OCI-LY3 (cell line): ENCODE measurements at regions not wholly inside any gene's neighbourhood (a gene's known extent, or its start where the extent isn't known, plus 50 kb on each side); places are given as distances from the start of the nearest gene placed in this dataset.

ENCODE experiments used
- EZH2phosphoT487 ChIP-seq: fragments of 200-600 bp; shearing (Covaris generic); IDR thresholded peaks from 2 replicates; pipeline ENCODE4 v1.6.1; 2018; ENCODE audit warnings: antibody characterized with exemption, mixed run types, low read depth
- TF ChIP-seq, protein P1 (sequence below): fragments of 200-600, 300-600 bp; sonication (generic); IDR thresholded peaks from 2 replicates; pipeline ENCODE4 v1.5.1; 2014; ENCODE audit warnings: antibody characterized with exemption, low read length, low read depth

- TF ChIP-seq, protein P1, sequence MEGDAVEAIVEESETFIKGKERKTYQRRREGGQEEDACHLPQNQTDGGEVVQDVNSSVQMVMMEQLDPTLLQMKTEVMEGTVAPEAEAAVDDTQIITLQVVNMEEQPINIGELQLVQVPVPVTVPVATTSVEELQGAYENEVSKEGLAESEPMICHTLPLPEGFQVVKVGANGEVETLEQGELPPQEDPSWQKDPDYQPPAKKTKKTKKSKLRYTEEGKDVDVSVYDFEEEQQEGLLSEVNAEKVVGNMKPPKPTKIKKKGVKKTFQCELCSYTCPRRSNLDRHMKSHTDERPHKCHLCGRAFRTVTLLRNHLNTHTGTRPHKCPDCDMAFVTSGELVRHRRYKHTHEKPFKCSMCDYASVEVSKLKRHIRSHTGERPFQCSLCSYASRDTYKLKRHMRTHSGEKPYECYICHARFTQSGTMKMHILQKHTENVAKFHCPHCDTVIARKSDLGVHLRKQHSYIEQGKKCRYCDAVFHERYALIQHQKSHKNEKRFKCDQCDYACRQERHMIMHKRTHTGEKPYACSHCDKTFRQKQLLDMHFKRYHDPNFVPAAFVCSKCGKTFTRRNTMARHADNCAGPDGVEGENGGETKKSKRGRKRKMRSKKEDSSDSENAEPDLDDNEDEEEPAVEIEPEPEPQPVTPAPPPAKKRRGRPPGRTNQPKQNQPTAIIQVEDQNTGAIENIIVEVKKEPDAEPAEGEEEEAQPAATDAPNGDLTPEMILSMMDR = no peak
- TF ChIP-seq EZH2phosphoT487 = no peak
These were observed 732.1 kb upstream of the RIOK2 start for GRCh38 chr5:97915106-97915505.
